ENCODE measurements at regions not wholly inside any gene's neighbourhood (a gene's known extent, or its start where the extent isn't known, plus 50 kb on each side); places are given as distances from the start of the nearest gene placed in this dataset.

- no peak for TF ChIP-seq CTCF (IDR thresholded peaks at IDR 0.05 in 8 of 11, conservative IDR thresholded peaks at IDR 0.05 in 3 of 11)
- TF ChIP-seq POLR2A (IDR thresholded peaks at IDR 0.05), result no peak
- no peak for TF ChIP-seq POLR2AphosphoS5 (IDR thresholded peaks at IDR 0.05)
Measured at GRCh38 chr4:54909961-54910360, 215.4 kb downstream of the KDR start.
